ENCODE measurements at regions not wholly inside any gene's neighbourhood (a gene's known extent, or its start where the extent isn't known, plus 50 kb on each side); places are given as distances from the start of the nearest gene placed in this dataset.

DNA sequence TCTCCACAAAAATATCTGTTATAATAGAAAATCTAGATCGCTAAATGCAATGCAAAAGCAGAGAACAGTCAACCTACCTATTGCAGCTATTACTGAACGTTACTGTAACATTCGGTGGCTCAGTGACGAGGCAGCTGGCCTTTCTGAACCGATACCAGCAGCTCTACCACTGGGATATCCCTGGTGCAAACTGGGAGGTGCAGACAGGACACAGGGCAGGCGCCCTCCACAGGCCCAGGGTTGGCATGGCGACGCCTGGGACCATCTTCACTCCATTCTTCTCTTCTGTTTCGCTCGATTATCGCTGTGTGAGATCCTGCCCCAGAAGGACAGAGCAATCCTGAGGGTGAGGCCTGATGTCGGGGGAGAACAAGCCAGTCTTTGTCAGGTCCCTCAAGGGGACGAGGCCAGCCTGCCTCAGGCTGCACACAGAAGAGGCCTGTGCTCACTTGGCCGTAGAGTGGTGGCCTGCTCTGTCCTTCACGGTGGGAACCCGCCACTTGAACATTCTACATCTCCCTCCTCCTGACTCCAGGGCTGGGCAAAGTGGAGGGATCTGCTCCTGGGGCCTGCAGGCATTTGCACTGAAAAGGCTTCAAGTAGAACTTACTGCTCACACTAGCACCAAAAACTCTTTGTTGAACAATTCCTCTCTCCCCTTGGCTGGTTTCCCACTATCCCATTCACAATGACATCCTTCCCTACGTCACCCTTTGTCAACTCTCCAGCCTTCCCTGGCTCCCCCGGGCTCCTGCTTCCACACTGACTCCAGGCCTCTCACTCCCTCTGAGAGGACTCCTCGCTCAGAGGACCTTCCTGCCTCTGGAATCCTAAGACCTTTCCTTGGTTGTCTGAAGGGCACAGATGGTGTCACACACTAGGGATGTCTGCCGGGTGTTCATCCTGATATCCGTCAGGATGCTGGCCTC lies 49.7 kb downstream of the CYRIA start:
- DNase-seq, result no peak

DNA sequence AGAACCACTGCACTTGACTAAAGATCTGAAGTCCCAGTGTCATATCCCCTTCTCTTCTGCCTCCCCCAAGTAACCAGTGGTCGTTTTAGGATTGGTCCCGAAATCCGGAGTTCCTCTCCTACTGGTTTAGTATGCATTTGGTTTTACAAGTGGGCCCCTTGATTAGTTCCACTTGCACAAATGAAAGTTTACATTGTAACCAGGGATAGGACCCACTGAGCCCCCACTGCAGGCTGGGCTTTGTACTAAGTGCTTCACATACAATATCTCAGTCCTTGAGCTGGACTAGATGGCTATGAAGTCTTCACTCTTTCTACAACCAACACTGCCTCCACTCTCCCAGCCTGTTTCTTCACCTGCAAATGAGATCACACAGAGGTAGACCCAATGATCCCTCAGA lies 50.4 kb downstream of the CYRIA start:
- DNase-seq, result no peak

DNA sequence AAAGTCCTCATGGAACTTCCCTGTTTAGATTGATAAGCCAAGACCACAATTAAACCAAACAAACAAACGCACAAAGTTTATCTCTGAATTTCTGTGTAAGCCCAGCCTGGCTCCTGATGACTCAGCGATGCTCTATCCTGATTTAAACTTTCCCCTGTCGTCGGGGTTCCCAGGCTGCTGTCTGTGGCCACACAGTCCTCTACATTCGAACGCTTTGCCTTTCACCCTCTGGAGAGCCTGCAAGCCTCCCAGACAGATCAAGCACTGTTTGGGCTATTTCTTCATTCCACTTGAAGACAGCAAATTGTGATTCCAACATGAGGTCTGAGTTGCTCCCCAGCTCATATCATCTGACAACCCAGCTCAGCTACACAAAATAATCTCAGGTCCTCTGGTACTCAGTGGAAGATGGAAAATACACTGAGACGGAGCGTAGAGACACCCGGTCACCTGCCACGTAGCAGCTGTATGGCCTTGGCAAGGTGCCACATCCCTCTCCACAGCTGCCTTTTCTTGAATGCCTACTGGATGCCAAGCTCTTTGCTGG lies 51.2 kb downstream of the CYRIA start:
- no peak for DNase-seq

DNA sequence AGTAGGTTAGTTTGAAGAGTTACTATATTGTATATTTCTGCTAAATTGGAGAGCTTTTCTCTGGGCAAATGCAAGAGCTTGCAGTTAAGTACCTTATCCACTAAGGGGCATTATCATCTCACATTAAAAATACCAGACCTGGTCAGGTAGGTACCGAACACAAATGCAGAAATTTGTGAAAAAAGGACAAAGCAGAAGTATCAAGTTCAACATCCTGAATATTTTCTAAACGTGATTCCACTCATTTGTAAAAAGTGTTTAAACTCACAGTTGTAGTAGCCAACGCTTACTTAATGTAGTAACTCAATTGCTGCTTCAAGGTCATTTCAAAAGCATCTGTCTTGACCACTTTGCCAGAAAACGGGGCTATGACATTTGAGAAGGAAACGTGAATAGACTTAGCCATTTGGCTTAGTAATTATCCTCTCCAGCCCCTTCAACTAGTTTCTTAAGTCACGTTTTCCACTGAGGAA lies 52.1 kb downstream of the CYRIA start:
- DNase-seq, result no peak

DNA sequence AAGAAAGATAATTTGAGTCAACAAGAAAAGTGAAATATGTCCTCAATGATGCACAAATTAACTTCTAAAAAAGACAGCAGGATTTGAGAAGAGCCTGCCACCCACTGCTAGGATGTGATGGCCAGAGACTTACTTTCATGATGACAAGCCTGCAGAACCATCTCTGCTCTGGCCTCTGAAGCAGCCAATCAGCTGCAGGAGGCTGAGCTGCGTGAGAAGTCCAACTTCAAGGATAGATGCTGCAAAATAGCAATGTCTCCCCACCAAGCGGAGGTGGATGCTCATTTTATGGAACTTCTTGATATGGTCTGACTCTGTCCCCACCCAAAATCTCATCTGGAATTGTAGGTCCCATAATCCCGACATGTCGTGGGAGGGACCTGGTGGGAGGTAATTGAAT lies 53.1 kb downstream of the CYRIA start:
- no peak for DNase-seq

DNA sequence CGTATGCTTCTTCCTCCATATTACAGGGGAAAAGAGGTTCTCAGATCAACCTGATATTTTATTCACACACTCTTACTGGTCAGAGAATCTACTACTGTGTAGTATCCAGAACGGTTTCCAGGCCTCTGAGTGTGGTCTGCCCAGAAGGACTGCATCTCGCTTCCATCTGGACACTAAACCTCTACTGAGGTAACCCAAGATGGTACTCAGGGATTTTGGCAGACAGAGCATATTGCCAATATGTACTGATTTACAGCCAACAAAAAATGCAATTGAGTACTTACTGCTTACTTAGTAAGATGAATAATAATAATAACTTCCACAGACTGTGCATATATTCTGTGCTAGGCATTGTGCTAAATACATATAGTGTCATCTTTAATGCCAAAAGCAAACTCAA lies 55.8 kb downstream of the CYRIA start:
- DNase-seq, result no peak

DNA sequence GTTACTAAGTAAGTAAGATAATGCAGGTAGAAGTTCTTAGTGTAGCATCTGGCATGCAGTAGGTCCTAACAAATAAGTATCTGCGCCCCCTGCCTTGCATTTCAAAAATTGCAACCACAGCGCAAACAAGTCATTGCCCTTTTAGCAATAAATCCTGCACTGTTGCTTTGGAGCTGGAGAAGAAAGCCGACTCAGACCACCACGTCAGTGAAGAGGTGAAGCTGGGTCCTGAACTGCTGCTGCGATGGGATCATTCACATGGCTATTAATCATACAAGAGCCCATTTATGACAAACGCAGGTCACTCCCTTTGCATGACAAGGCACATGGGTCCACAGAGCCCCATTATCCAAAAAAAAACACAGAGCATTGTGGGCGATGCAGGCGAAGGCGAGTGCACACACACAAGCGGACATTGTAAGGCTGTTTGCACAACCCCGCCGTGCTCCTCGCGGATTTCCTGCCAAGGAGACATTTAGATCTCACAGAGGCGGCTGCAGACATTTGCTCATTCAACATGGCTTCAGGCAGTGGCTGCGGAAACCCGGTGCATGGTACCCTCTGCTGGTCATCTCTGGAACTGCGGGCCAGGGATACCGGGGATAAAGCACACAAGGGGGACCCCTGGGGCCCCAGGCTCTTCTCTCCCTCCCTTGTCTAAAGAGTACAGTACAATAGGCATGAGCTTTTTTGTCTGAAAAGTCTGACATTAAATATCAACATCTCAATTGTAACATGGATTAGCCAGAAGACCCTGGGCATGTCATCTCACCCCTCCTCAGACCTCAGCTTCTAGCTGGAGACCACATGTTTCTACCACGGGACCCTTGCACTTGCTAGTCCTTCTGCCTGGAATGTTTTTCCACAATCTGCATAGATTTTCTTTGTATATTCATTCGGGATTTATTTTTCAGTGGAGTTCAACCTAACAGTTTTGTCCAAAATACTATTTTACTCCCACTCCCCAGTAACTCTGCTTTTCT lies 56.7 kb downstream of the CYRIA start:
- DNase-seq, result peak; percentile 95

DNA sequence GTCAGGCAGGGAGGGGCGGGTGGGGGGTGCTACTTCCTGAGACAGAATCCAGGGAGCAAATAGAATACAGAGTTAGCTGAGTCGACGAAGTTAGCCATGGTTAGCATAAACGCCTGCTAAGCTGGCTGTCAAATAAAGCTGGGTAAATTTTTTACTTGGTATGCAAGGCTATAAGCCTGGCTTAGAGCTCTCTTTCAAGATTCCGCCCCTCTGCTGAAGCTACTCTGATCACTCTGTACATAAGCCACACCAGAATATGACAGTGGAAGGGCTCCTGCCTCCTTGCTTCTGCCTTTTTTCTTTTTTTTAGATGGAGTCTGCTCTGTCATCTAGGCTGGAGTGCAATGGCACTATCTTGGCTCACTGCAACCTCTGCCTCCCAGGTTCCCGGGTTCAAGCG lies 58.3 kb downstream of the CYRIA start:
- DNase-seq, result no peak

DNA sequence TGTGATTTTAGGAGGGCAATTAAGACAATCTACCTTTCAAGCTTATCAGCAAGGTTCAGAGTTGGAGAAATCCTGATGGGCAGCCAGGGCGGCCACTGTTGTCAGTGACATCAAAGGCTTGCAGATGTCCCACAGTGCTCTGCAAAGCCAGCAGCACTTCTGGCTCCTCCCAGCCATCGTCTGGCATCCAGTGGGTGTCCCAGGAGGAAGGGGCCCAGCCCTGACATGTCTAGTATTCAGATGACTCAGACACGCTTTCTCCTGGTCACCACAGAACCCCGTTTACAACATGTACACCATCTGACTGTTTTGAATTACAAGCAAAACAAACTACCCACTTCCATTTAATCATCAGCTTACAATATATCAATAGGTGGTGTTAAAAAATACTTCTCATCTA lies 61.4 kb downstream of the CYRIA start:
- DNase-seq, result no peak

DNA sequence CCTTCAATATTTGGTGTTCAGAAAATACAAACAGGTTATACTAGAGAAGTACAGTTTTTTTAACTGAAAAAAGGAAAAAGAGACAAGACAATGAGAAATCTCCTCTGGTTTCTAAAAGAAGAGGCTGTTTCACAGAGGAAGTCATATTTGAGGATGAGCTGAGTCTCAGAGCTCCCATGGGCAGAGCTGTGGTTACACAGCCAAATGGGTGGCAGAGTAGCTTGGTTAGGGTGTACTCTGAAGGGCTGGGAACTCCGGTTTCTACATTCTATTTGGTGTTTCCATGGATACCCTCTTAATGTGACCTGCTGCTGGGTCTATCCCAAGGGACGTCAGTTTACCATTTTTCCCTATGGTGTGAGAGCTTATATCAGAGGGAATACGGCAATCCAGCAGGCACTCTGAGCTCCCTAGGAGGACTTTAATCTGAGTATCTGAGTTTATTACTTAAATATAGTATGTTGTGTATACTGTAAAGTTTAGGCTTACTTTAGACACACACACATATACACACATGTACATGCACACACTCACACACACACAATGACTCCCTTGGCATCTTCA lies 74.2 kb downstream of the CYRIA start:
- no peak for DNase-seq

DNA sequence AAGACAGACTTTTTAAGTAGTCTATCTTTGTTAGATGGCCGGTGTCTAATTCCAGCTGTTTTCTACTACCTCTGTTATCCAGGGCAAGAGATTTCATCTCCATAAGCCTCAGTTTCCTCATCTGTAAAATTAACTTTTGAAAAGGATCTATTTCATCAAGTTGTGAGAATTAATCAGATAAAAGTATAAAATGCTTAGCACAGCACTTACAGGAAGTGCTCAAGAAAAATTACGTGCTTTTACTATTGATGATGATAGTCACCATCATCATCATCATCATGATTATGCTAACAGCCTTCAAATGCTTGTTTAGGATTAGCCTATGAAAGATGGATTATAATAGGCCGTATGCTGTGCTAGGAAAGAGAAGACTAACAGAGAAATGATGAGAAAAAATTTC lies 76.2 kb downstream of the CYRIA start:
- DNase-seq, result no peak

DNA sequence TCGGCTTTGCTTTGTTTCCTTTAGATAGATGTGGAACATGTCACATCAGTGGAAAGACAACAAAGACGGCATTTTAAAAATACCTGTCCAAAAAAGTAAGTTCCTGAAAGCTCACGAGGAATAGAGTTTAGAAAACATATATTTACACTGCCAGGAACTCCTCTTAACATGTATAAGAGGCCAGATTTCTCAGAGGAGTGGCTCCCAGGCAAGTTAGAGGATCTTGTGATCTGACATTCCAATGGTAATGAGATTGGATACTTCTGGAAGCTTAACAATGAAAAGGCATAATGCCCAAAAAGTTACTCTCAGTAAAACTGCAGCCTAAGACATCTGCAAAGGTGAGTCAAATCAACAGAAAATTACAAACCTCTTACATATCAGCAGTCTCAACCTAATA lies 77.1 kb downstream of the CYRIA start:
- DNase-seq, result no peak

DNA sequence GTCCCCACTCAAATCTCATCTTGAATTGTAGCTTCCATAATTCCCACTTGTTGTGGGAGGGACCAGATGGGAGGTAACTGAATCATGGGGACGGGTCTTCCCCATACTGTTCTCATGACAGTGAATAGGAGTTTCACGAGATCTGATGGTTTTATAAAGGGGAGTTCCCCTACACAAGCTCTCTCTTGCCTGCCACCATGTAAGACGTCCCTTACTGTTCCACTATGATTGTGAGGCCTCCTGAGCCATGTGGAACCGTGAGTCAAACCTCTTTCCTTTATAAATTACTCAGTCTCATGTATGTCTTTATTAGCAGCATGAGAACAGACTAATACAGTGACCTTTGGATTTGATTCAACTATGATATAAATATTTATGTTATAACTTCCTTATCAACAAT lies 78.0 kb downstream of the CYRIA start:
- DNase-seq, result no peak

DNA sequence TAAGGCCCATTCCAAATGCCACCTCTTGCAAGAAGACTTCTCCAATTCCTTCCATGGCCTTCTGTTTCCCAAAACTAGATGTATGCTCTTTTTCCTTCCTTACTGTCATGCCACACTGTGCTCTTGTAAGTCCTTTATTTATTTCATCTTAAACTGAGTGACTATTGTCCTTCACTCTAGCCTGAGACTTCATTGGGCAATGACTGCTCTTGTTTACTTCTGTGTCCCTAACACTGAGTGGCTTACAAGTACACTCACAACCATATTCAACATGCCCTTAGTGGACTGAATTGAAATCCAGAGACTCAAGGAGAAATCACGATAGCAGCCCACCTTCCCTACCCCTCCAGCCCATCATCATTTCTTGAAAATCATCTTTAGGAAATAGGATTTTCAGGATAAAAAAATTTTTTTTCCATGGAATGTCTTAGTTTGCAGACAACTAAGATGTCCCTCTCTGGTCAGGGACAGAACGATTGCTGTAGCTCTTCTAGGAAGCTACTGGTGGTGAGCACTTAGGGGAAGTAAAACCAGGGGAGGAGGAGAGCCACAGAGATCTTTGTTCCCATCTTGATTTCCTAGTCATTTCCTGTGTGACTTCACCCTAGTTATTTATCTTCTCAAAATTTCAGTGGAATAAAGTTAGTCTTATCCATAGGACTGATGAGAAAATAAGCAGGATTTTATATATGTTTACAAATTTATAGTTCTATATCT lies 80.7 kb downstream of the CYRIA start:
- no peak for DNase-seq

DNA sequence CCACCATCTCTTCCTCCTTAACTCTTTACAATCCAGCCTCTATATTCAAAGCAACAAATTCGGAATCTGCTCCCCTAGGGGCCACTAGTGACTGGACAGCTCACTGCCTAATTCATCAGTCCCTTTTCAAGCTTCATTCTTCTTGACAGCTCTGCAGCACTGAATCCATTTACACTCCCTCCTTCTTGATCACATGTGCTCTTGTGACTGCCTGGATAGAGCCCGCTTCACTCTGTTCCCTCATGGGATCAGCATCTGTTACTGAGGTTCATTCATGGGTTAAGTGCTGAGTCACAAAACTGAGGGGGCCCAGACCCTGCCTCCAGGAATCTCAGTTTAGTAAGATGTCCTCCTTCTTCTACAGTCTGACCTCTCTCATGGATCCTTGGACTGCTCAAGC lies 81.5 kb downstream of the CYRIA start:
- peak; percentile 61 for DNase-seq

DNA sequence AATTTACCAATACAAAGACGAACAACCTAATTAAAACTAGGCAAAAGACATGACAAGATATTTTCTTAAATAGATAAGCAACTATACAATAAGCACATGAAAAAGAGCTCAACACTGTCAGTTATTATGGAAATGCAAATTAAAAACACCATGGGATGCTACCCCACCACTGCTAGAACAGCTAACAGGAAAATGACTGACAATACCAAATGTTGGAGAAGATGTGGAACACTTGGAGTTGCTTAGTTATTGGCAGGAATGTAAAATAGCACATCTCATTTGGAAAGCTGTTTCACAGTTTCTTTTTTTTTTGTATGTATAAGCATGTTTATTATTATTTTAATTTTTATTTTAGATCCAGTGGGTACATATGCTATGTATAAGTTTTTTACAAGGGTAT lies 84.4 kb downstream of the CYRIA start:
- DNase-seq, result no peak

DNA sequence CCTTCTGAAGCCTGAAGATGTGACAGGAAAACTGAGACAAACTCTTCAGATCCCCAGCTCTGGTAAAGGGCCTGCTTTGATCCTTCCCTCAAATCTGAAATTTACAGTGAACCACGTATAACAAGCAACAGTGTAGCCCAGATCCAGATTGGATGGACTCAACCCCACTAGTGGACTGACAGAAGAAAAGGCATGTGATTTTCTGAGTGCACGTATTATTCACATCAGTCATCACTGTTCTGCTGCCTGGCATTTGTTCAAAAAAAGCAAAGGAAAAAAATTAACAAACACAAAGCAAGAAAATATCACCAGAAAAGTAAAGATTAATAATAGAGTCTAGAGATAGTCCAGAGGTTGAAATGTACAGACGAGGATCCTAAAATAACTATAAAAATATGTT lies 87.6 kb downstream of the CYRIA start:
- no peak for DNase-seq

DNA sequence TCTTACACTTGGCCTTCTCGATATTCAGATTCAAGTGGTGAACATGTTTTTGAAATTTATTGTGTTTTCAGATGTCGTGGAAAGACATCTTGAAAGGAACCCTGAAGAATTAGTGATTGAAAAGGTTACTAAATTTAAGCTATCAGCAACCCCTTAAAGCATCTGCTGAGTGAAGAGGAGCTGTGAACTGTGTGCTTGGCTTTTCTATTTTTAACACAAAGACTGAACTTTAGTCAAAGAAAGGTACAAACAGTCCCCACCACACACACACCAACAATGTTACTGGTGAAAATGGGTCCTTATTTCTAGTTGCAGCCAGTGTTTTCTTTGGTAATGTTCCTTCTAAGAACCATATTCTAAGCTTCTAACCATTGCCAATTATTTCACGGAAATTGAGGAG lies 95.1 kb downstream of the CYRIA start:
- no peak for DNase-seq

DNA sequence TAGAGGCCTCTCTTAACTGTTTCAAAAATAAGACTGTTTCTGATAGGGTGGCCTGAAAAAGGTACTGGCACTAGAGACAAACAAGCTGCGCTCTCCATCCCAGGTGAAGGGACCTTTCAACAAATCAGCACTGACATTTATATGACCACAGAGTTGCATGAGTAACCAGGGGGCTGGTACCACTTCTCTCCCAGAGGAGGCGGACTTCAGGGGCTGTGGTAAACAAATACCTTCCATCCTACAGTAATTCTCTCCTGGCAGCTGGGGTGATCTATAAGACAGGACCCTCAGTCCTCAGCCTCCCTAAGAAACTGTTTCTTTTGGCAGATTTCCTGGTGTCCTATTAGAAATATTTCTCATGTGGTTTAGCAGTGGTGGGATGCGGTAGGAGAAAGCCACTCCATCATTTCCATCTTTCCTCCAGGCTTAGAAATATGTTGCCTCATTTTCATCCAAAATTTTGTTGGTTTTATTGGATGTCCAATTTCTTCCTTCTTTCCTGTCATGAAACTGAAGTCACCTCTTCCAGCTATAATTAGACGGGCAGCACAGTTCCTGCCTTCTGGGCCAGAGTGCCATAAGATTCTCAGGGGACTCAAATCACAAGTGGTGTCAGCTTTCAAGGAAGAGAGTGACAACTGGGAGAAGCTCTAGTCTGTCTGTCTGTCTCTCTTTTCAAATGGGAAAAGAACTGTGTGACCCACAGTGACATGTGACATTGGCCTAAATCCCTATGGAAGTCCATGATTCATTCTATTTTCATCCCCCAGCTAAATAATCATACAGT lies 96.4 kb downstream of the CYRIA start:
- DNase-seq, result no peak

DNA sequence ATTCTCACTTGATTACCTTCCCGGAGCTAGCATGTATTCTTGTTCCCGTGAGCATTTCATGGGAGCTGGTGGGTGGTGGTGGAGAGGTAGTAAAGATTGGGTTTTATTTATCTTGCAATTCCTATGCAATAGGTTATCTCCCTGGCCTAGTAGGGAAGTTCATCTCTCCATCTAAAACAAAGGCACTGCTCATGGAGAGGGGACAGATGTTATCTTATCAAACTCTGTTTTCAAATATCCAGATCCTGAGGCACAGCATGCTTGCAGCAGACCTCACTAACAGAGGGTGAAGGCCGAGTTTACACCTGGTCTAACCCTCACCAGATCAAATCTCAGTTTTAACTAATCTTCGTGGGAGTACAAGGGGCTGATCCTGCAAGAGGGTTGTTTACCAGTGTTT lies 98.9 kb downstream of the CYRIA start:
- DNase-seq, result no peak

DNA sequence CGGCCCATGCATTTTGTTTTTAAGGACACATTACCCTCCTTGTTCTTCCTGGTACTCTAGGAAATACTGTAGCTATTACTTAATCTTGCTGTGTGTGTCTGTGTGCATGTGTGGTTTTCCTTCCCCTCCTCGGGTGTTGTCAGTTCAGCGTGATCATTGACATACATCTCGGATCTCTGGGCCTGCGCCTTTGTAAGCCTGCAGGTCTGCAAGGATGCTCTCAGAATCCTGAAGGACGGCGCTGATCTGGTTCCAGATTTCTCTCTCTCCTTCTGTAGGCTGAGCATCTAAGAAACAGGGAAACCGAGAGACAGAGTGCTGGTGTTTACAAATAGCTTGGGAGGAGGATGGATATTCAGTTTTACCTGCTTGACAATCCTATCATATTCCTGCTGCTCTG lies 100.2 kb downstream of the CYRIA start:
- DNase-seq, result no peak

DNA sequence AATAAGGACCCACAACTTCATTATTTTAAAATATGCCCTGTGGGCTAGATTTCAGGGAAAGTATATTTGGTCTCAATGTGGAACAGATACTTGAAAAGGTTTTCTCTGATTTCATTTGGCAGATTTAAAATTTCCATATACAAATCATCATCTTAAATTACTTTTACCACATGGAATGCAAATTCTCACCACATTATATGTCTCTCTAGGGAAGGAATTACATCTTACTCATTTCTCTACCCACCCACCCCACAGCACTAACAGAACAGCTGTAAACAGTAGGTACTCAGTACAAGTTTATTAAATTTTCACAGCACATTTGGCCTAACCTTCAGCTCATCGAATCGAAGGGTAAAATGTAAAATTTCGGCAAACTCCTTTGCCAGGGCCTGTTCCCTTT lies 104.0 kb downstream of the CYRIA start:
- DNase-seq, result no peak

Measured in retina (tissue), 1 donor.